PC-9 (cell line): ENCODE measurements at regions not wholly inside any gene's neighbourhood (a gene's known extent, or its start where the extent isn't known, plus 50 kb on each side); places are given as distances from the start of the nearest gene placed in this dataset.

Experiments
- BruUV-seq: library from RNA; stranded (reverse); fragments of 400-500 nt; replicated peaks from 2 replicates; lab custom pipeline; 2021; lab: Mats Ljungman, UMichigan
- CTCF ChIA-PET: fragments of 300-600 bp; sonication (Branson Sonifier 250); formaldehyde crosslinking; loops from one replicate; lab custom pipeline; 2022; ENCODE audit warnings: antibody characterized with exemption; lab: Charles Lee
- POLR2A ChIA-PET: fragments of 300-600 bp; sonication (Branson Sonifier 250); formaldehyde crosslinking; loops from one replicate; lab custom pipeline; 2022; ENCODE audit warnings: antibody characterized with exemption; ENCODE audit not compliant: unreplicated experiment; lab: Charles Lee
- DNase-seq, 2 experiments: peaks; one replicate each; pipeline versions ENCODE4 v3.0.0 to v3.0.0-alpha.2; 2015 to 2022; ENCODE audit warnings: mixed read lengths in 1 of 2
- H2AFZ ChIP-seq: fragments of 200-600 bp; sonication (generic); 2 replicates; pipeline ENCODE4 v1.8.1; 2017; ENCODE audit warnings: antibody characterized with exemption
- H3F3A ChIP-seq: fragments of 200-600 bp; sonication (generic); 2 replicates; pipeline ENCODE4 v1.8.1; 2017; ENCODE audit warnings: antibody characterized with exemption, mild to moderate bottlenecking, low read depth; ENCODE audit not compliant: insufficient read depth
- H3K27ac ChIP-seq: fragments of 200-600 bp; sonication (generic); 2 replicates; pipeline ENCODE4 v1.6.1; 2016; ENCODE audit warnings: mixed run types
- H3K27me3 ChIP-seq: fragments of 200-600 bp; sonication (generic); 2 replicates; pipeline ENCODE4 v1.6.1; 2016; ENCODE audit warnings: low read depth, mixed run types; ENCODE audit not compliant: insufficient read depth
- H3K36me3 ChIP-seq: fragments of 200-600 bp; sonication (generic); 2 replicates; pipeline ENCODE4 v1.6.1; 2016; ENCODE audit warnings: low read depth, mixed run types
- H3K4me1 ChIP-seq: fragments of 200-600 bp; sonication (generic); replicated peaks from 2 replicates; pipeline ENCODE4 v1.6.1; 2016; ENCODE audit warnings: mixed run types; ENCODE audit not compliant: insufficient read depth
- H3K4me2 ChIP-seq: fragments of 200-600 bp; sonication (generic); 2 replicates; pipeline ENCODE4 v1.6.1; 2017; ENCODE audit warnings: mixed run types
- H3K4me3 ChIP-seq: fragments of 200-600 bp; sonication (generic); 2 replicates; pipeline ENCODE4 v1.6.1; 2016; ENCODE audit warnings: mixed run types
- H3K79me2 ChIP-seq: fragments of 200-600 bp; sonication (generic); 2 replicates; pipeline ENCODE4 v1.6.1; 2017; ENCODE audit warnings: low read depth, mixed run types
- H3K9me2 ChIP-seq: fragments of 200-600 bp; sonication (generic); 2 replicates; pipeline ENCODE4 v1.8.1; 2017; ENCODE audit warnings: mild to moderate bottlenecking; ENCODE audit not compliant: insufficient read depth
- H3K9me3 ChIP-seq: fragments of 200-600 bp; sonication (generic); 2 replicates; pipeline ENCODE4 v1.8.1; 2016; ENCODE audit warnings: low read depth; ENCODE audit not compliant: insufficient read depth
- H4K20me1 ChIP-seq: fragments of 200-600 bp; sonication (generic); 2 replicates; pipeline ENCODE4 v1.8.1; 2017; ENCODE audit not compliant: insufficient read depth
- CTCF ChIP-seq: fragments of 200-600 bp; sonication (generic); conservative IDR thresholded peaks from 2 replicates; pipeline ENCODE4 v1.6.1; 2017; ENCODE audit warnings: mixed run types, antibody characterized with exemption, mild to moderate bottlenecking, moderate library complexity
- EZH2 ChIP-seq: fragments of 200-600 bp; sonication (generic); IDR thresholded peaks from 2 replicates; pipeline ENCODE4 v1.8.0; 2017; ENCODE audit warnings: antibody characterized with exemption, low read depth
- intact Hi-C: fragments of 100-400 bp; cut with micrococcal nuclease; formaldehyde crosslinking; loops from one replicate; pipeline ENCODE4 v1.10.0; 2022; ENCODE audit not compliant: unreplicated experiment

- Histone ChIP-seq H3K9me3 (no peaks in the 10 kb centered on the region), H3K79me2 (no peaks in the 10 kb centered on the region), H3K27ac (no peak overlapping the region), H3F3A (no peaks in the 10 kb centered on the region), H3K4me3 (no peak overlapping the region), H3K27me3 (no peaks in the 10 kb centered on the region), H3K4me1 (0 out of 2 replicates have a peak, but pooled peaks cover under 1% of the 10 kb centered on the region), H3K9me2 (no peaks in the 10 kb centered on the region), H4K20me1 (no peaks in the 10 kb centered on the region), H2AFZ (no peak overlapping the region), H3K4me2 (no peak overlapping the region), H3K36me3 (no peaks in the 10 kb centered on the region)
- intact Hi-C loops: no loop called here
- POLR2A ChIA-PET: no interaction called here
- no TSS peak for BruUV-seq
- no peak for TF ChIP-seq EZH2
- no peak for TF ChIP-seq CTCF
- no peak for DNase-seq
- CTCF ChIA-PET: no interaction called here
Measured at GRCh38 chr2:163799807-163800206, 64.0 kb upstream of the FIGN start.

- BruUV-seq: no TSS peak
- H3F3A ChIP-seq: no peaks in the 10 kb centered on the region
- H3K4me2 ChIP-seq: no peak overlapping the region
- H3K9me2 ChIP-seq: no peaks in the 10 kb centered on the region
- H3K79me2 ChIP-seq: no peaks in the 10 kb centered on the region
- no peak overlapping the region for H3K4me3 ChIP-seq
- H3K4me1 ChIP-seq: peaks cover 11% of the 10 kb centered on the region; the same call in 1 of the 2 replicates
- H3K36me3 ChIP-seq: no peaks in the 10 kb centered on the region
- H3K9me3 ChIP-seq: no peaks in the 10 kb centered on the region
- intact Hi-C loops: no loop called here
- no peak for TF ChIP-seq EZH2
- TF ChIP-seq CTCF: no peak
- ChIA-PET CTCF (no interaction called here), POLR2A (no interaction called here)
- peak in 1 of 2 experiments; percentile 50 for DNase-seq
- no peak overlapping the region for H2AFZ ChIP-seq
- no peaks in the 10 kb centered on the region for H4K20me1 ChIP-seq
- no peaks in the 10 kb centered on the region for H3K27me3 ChIP-seq
- no peak overlapping the region for H3K27ac ChIP-seq
Measured at GRCh38 chr2:163794635-163795034, 58.8 kb upstream of the FIGN start.
